ENCODE measurements at regions not wholly inside any gene's neighbourhood (a gene's known extent, or its start where the extent isn't known, plus 50 kb on each side); places are given as distances from the start of the nearest gene placed in this dataset.

GRCh38 chr2:217283460-217283859 is 423.6 kb upstream of the TNP1 start:
- H3K4me3 ChIP-seq (ENCODE audit: low read depth, low read length), result no peak overlapping the region
- TF ChIP-seq, protein P1, sequence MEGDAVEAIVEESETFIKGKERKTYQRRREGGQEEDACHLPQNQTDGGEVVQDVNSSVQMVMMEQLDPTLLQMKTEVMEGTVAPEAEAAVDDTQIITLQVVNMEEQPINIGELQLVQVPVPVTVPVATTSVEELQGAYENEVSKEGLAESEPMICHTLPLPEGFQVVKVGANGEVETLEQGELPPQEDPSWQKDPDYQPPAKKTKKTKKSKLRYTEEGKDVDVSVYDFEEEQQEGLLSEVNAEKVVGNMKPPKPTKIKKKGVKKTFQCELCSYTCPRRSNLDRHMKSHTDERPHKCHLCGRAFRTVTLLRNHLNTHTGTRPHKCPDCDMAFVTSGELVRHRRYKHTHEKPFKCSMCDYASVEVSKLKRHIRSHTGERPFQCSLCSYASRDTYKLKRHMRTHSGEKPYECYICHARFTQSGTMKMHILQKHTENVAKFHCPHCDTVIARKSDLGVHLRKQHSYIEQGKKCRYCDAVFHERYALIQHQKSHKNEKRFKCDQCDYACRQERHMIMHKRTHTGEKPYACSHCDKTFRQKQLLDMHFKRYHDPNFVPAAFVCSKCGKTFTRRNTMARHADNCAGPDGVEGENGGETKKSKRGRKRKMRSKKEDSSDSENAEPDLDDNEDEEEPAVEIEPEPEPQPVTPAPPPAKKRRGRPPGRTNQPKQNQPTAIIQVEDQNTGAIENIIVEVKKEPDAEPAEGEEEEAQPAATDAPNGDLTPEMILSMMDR (IDR thresholded peaks at IDR 0.05; ENCODE audit: low read depth, low read length), result no peak

- TF ChIP-seq, protein P1 (IDR thresholded peaks at IDR 0.05; ENCODE audit: low read depth, low read length), result no peak
- H3K4me3 ChIP-seq (ENCODE audit: low read depth, low read length), result no peak overlapping the region
Observed at GRCh38 chr2:217282531-217282930, 422.7 kb upstream of the TNP1 start.

- TF ChIP-seq, protein P1 (IDR thresholded peaks at IDR 0.05; ENCODE audit: low read depth, low read length), result no peak
- H3K4me3 ChIP-seq (ENCODE audit: low read depth, low read length), result no peak overlapping the region
Observed at GRCh38 chr2:217279556-217279955, 419.7 kb upstream of the TNP1 start.

- no peak overlapping the region for H3K4me3 ChIP-seq (ENCODE audit: low read depth, low read length)
- TF ChIP-seq, protein P1 (IDR thresholded peaks at IDR 0.05; ENCODE audit: low read depth, low read length), result no peak
Observed at GRCh38 chr2:217279140-217279539, 419.3 kb upstream of the TNP1 start.

DNA sequence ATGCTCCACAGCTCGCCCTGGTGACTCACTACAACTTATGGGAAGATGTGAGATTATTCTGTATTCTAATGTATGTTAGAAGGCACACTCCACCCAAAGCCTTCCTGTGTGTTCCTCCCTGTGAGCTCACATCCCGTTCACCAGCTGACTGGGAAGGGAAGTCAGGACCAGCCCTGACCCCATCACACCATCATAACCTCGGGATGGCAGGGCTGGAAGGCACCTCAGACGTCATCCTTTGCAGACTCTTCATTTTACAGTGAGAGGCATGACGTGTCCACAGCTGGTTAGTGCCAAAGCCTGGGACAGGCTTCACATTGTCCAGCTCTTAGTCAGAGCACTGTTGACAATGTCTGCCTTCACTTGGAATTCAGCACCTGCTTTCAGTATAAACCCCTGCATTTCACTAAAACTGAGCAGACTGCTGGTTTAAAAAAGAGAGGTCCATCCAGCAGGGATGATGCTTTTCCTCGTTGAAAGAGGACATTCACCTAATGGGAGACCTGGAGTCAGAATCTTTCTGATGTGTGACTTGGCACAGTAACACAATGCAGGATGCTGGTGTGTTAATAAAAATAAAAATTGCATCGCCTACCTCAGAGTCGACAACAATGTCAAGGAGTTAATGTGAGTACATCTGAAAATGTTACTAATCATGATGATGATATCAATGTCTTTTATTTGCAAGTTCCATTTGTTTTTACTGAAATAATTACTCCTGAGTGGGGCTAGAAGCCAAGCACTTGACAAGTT is 418.0 kb upstream of the TNP1 start:
- TF ChIP-seq, protein P1 (IDR thresholded peaks at IDR 0.05; ENCODE audit: low read depth, low read length), result no peak
- peak overlapping the region; percentile 7 for H3K4me3 ChIP-seq (ENCODE audit: low read depth, low read length)

- no peak overlapping the region for H3K4me3 ChIP-seq (ENCODE audit: low read depth, low read length)
- TF ChIP-seq, protein P1 (IDR thresholded peaks at IDR 0.05; ENCODE audit: low read depth, low read length), result no peak
Observed at GRCh38 chr2:217276433-217276832, 416.6 kb upstream of the TNP1 start.

DNA sequence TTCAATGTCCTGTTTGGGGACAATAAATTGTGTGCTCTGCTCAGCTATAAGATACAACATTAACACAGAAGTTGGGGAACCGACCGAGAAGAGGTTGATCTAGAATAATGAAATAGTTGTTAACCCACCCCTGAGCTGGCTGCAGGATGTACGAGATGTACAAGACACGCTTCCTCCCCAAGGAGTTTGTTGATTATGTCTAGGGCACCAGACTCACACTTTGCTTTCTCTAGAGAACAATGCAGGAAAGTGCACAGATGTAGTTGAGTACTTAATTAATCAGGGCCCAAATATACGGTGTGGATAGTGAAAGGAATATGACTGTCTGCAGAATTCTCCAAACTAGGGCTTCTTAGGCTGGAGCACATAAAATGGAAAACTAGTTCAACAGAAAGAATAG is 415.2 kb upstream of the TNP1 start:
- no peak overlapping the region for H3K4me3 ChIP-seq (ENCODE audit: low read depth, low read length)
- TF ChIP-seq, protein P1 (IDR thresholded peaks at IDR 0.05; ENCODE audit: low read depth, low read length), result no peak

Data from WI38 (cell line).